ENCODE measurements at regions not wholly inside any gene's neighbourhood (a gene's known extent, or its start where the extent isn't known, plus 50 kb on each side); places are given as distances from the start of the nearest gene placed in this dataset.
"Not testable (repeated sequence)": the region's sequence is repeated elsewhere in the genome, so short reads cannot be mapped to it uniquely, and the experiment has no call there.

DNA sequence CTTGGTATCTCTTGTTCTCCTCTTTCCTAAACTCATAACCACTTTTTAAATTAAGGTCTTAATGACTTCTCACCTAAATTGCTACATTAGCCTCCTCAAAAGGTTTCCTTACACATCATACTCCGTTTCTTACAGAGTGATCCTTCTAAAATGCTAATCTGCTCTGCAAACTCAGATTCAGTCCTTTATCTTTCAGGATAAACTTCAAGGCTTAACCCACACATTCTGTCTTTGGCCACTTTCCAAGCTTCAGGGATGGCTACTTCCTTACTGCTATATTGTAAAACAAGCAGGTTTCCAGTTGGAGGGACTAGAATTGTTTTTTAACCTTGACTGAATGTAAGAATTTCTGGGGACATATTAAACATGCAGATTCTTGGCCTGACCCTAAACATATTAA lies 105.5 kb upstream of the CHD1 start:
- no peak overlapping the region for H3K4me3 ChIP-seq (replicated peaks; ENCODE audit: low read depth, low read length)
- H3K36me3 ChIP-seq (ENCODE audit: control insufficient read depth, insufficient read depth, low read length): no peaks in the 10 kb centered on the region
- TF ChIP-seq, protein P1, sequence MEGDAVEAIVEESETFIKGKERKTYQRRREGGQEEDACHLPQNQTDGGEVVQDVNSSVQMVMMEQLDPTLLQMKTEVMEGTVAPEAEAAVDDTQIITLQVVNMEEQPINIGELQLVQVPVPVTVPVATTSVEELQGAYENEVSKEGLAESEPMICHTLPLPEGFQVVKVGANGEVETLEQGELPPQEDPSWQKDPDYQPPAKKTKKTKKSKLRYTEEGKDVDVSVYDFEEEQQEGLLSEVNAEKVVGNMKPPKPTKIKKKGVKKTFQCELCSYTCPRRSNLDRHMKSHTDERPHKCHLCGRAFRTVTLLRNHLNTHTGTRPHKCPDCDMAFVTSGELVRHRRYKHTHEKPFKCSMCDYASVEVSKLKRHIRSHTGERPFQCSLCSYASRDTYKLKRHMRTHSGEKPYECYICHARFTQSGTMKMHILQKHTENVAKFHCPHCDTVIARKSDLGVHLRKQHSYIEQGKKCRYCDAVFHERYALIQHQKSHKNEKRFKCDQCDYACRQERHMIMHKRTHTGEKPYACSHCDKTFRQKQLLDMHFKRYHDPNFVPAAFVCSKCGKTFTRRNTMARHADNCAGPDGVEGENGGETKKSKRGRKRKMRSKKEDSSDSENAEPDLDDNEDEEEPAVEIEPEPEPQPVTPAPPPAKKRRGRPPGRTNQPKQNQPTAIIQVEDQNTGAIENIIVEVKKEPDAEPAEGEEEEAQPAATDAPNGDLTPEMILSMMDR (IDR thresholded peaks at IDR 0.05; ENCODE audit: insufficient read depth, low read length, poor library complexity, severe bottlenecking): no peak
- no peaks in the 10 kb centered on the region for H3K27me3 ChIP-seq (replicated peaks; ENCODE audit: control insufficient read depth, insufficient read depth, low read length)
- DNase-seq (ENCODE audit: extremely low read depth, insufficient read length): no peak

DNA sequence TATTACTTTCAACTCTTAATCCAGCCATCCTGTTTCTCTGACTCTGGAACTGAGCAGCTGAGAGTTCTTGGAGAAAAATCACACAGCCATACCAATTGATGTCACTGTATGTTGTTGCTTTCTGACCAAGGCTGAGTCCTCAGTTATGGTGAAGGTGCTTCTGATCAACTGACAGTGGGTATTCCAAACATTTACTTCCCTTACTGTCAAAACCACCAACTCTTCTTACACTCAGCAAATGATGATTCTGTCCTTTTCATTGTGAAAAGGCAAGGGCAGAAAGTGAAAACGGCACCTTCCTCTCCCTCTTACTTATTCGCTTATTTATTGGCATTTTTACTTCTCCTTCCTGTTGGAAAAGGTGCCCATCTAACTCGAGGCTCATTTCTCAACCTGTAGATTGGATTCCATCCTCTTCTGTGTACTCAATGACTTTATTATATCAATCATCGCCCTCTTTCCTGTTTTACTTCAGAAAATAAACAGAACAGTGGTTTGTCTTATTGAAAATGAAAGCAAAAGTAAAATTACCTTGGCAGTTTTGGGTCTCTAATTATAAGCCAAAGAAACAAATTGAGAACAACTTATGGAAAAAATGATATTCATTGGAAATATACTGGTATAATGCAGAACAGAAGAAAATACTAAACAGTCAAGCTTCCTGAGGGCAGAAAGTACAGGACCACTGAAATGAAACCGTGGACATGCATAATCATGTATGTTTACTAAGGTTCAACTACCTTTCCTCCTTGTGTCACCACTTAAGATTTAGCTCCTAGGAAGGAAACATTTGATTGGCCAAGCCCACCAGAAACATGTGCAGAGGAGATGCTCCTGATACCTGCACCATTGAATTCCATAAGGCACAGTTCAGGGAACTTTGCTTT lies 104.5 kb upstream of the CHD1 start:
- DNase-seq (ENCODE audit: extremely low read depth, insufficient read length): no peak
- H3K27me3 ChIP-seq (replicated peaks; ENCODE audit: control insufficient read depth, insufficient read depth, low read length): no peaks in the 10 kb centered on the region
- H3K36me3 ChIP-seq (ENCODE audit: control insufficient read depth, insufficient read depth, low read length): no peaks in the 10 kb centered on the region
- TF ChIP-seq, protein P1 (IDR thresholded peaks at IDR 0.05; ENCODE audit: insufficient read depth, low read length, poor library complexity, severe bottlenecking): no peak
- peak overlapping the region; percentile 54 for H3K4me3 ChIP-seq (replicated peaks; ENCODE audit: low read depth, low read length)

- no peak for DNase-seq (ENCODE audit: extremely low read depth, insufficient read length)
Observed at GRCh38 chr5:99032234-99033013, 103.6 kb upstream of the CHD1 start.

GRCh38 chr5:99030906-99031440 lies 102.2 kb upstream of the CHD1 start:
- TF ChIP-seq, protein P1 (IDR thresholded peaks at IDR 0.05; ENCODE audit: insufficient read depth, low read length, poor library complexity, severe bottlenecking): no peak
- Histone ChIP-seq H3K4me3 (replicated peaks; ENCODE audit: low read depth, low read length) (no peak overlapping the region), H3K36me3 (ENCODE audit: control insufficient read depth, insufficient read depth, low read length) (no peaks in the 10 kb centered on the region), H3K27me3 (replicated peaks; ENCODE audit: control insufficient read depth, insufficient read depth, low read length) (no peaks in the 10 kb centered on the region)
- DNase-seq (ENCODE audit: extremely low read depth, insufficient read length): no peak

More at GRCh38 chr5:99032234-99033013, 103.6 kb upstream of the CHD1 start:
- no peaks in the 10 kb centered on the region for H3K27me3 ChIP-seq (replicated peaks; ENCODE audit: control insufficient read depth, insufficient read depth, low read length)
- TF ChIP-seq, protein P1 (IDR thresholded peaks at IDR 0.05; ENCODE audit: insufficient read depth, low read length, poor library complexity, severe bottlenecking): peak; percentile 79
- H3K36me3 ChIP-seq (ENCODE audit: control insufficient read depth, insufficient read depth, low read length): no peaks in the 10 kb centered on the region
- H3K4me3 ChIP-seq (replicated peaks; ENCODE audit: low read depth, low read length): no peak overlapping the region

- H3K4me3 ChIP-seq (replicated peaks; ENCODE audit: low read depth, low read length): no peak overlapping the region
- DNase-seq (ENCODE audit: extremely low read depth, insufficient read length): no peak
- H3K36me3 ChIP-seq (ENCODE audit: control insufficient read depth, insufficient read depth, low read length): no peaks in the 10 kb centered on the region
- TF ChIP-seq, protein P1 (IDR thresholded peaks at IDR 0.05; ENCODE audit: insufficient read depth, low read length, poor library complexity, severe bottlenecking): no peak
- no peaks in the 10 kb centered on the region for H3K27me3 ChIP-seq (replicated peaks; ENCODE audit: control insufficient read depth, insufficient read depth, low read length)
Observed at GRCh38 chr5:99029172-99029571, 100.4 kb upstream of the CHD1 start.

DNA sequence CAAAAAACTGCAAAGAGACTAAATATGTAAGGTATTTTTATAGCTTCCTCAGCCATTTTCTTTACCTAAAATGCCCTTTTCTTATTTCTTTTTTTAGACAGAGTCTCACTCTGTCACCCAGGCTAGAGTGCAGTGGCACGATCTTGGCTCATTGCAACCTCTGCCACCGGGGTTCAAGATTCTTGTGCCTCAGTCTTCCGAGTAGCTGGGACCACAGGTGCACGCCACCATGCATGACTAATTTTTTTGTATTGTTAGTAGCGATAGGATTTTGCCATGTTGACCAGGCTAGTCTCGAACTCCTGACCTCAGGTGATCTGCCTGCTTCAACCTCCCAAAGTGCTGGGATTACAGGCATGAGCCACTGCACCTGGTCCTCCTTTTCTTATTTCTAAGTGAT lies 99.4 kb upstream of the CHD1 start:
- DNase-seq (ENCODE audit: extremely low read depth, insufficient read length): peak; percentile 56
- not testable (repeated sequence) for H3K36me3 ChIP-seq (ENCODE audit: control insufficient read depth, insufficient read depth, low read length); H3K4me3 ChIP-seq (replicated peaks; ENCODE audit: low read depth, low read length); H3K27me3 ChIP-seq (replicated peaks; ENCODE audit: control insufficient read depth, insufficient read depth, low read length)

All from GM06990 (cell line).